Endothelial cell of umbilical vein (primary cell): ENCODE measurements at regions not wholly inside any gene's neighbourhood (a gene's known extent, or its start where the extent isn't known, plus 50 kb on each side); places are given as distances from the start of the nearest gene placed in this dataset. TPM values are rescaled to one million over a fixed set of nuclear protein-coding genes. Genes with fewer than 3 reads are reported as not detected.

Source experiments
- BruUV-seq: library from RNA; stranded (reverse); fragments of 400-500 nt; replicated peaks from 2 replicates; lab custom pipeline; 2021; lab: Mats Ljungman, UMichigan
- CTCF ChIA-PET: fragments of 300-600, 350-600 bp; sonication (Branson Sonifier 250); formaldehyde crosslinking; loops from one replicate; lab custom pipeline; 2021; ENCODE audit warnings: antibody characterized with exemption, inconsistent platforms; lab: Charles Lee
- POLR2A ChIA-PET: fragments of 300-600, 350-600 bp; sonication (Branson Sonifier 250); formaldehyde crosslinking; loops from one replicate; lab custom pipeline; 2021; ENCODE audit warnings: antibody characterized with exemption, inconsistent platforms; lab: Charles Lee
- DNase-seq: peaks from one replicate; pipeline ENCODE4 v3.0.0-alpha.2; 2011; ENCODE audit warnings: low read depth, low spot score
- FAIRE-seq: peaks from 2 replicates; lab custom pipeline; 2011; peaks lifted over from hg19 to GRCh38; lab: Jason Lieb, UNC
- H2AFZ ChIP-seq: 2 replicates; pipeline ENCODE4 v1.6.0; 2012; ENCODE audit warnings: low read depth, low read length, control low read depth, inconsistent platforms
- H3K27ac ChIP-seq: 2 replicates; pipeline ENCODE4 v1.5.1; 2011; ENCODE audit warnings: low read depth, mild to moderate bottlenecking, control low read depth, low read length, moderate library complexity; ENCODE audit not compliant: insufficient read depth
- H3K27me3 ChIP-seq, 2 experiments: 2 replicates each; pipeline versions ENCODE4 v1.6.0 to v1.6.1; 2011; ENCODE audit warnings: low read length in 2 of 2, mixed read lengths in 1 of 2; ENCODE audit not compliant: control insufficient read depth in 2 of 2, insufficient read depth in 2 of 2
- H3K36me3 ChIP-seq, 2 experiments: 2 replicates in 1 of 2; 3 replicates in 1 of 2; pipeline ENCODE4 v1.5.1; 2011; ENCODE audit warnings: low read length in 2 of 2, mild to moderate bottlenecking in 1 of 2, moderate library complexity in 1 of 2; ENCODE audit not compliant: control insufficient read depth in 2 of 2, insufficient read depth in 2 of 2; ENCODE audit errors: extremely low read depth in 1 of 2
- H3K4me1 ChIP-seq: 3 replicates; pipeline ENCODE4 v1.5.1; 2011; ENCODE audit warnings: mild to moderate bottlenecking, low read length; ENCODE audit not compliant: control insufficient read depth, insufficient read depth; ENCODE audit errors: extremely low read depth
- H3K4me2 ChIP-seq: 2 replicates; pipeline ENCODE4 v1.6.1; 2011; ENCODE audit warnings: low read length, control low read depth, mixed read lengths; ENCODE audit not compliant: insufficient read depth
- H3K4me3 ChIP-seq, 3 experiments: fragments of 200-600 bp in 1 of 3; sonication (generic), shearing (Covaris generic) in 1 of 3; replicated peaks in 1 of 3; 2 replicates each; pipeline ENCODE4 v1.5.1; 2011 to 2016; ENCODE audit warnings: control low read depth in 3 of 3, low read length in 3 of 3, mild to moderate bottlenecking in 2 of 3, inconsistent platforms in 1 of 3, low read depth in 1 of 3, moderate library complexity in 1 of 3; ENCODE audit not compliant: insufficient read depth in 1 of 3
- H3K79me2 ChIP-seq: 2 replicates; pipeline ENCODE4 v1.6.0; 2012; ENCODE audit warnings: low read length, inconsistent platforms; ENCODE audit not compliant: control insufficient read depth, insufficient read depth
- H3K9ac ChIP-seq: replicated peaks from 2 replicates; pipeline ENCODE3; 2011; ENCODE audit warnings: low read length, control low read depth; ENCODE audit not compliant: insufficient read depth; ENCODE audit errors: extremely low read depth
- H3K9me1 ChIP-seq: replicated peaks from 3 replicates; pipeline ENCODE4 v1.6.0; 2011; ENCODE audit warnings: mild to moderate bottlenecking, low read length; ENCODE audit not compliant: control insufficient read depth, insufficient read depth; ENCODE audit errors: extremely low read depth
- H3K9me3 ChIP-seq: replicated peaks from 2 replicates; pipeline ENCODE4 v1.5.1; 2012; ENCODE audit warnings: low read length, inconsistent platforms; ENCODE audit not compliant: control insufficient read depth, insufficient read depth
- H4K20me1 ChIP-seq: replicated peaks from 2 replicates; pipeline ENCODE3; 2011; ENCODE audit warnings: mild to moderate bottlenecking, low read length; ENCODE audit not compliant: control insufficient read depth, insufficient read depth; ENCODE audit errors: extremely low read depth
- EZH2 ChIP-seq: IDR thresholded peaks from 2 replicates; pipeline ENCODE4 v1.6.1; 2012; ENCODE audit warnings: borderline replicate concordance, low read depth, mild to moderate bottlenecking, moderate library complexity, low read length, inconsistent platforms; ENCODE audit not compliant: severe bottlenecking
- FOS ChIP-seq: IDR thresholded peaks from 2 replicates; pipeline ENCODE4 v1.6.1; 2011; ENCODE audit warnings: mild to moderate bottlenecking, low read length, moderate library complexity, borderline replicate concordance; ENCODE audit not compliant: insufficient read depth
- GATA2 ChIP-seq: IDR thresholded peaks from 2 replicates; pipeline ENCODE4 v1.7.0; 2011; ENCODE audit warnings: low read depth, mild to moderate bottlenecking, moderate library complexity, mixed read lengths, low read length; ENCODE audit not compliant: insufficient read length, insufficient read depth
- JUN ChIP-seq: IDR thresholded peaks from 2 replicates; pipeline ENCODE4 v1.6.1; 2011; ENCODE audit warnings: borderline replicate concordance, low read depth; ENCODE audit not compliant: insufficient read length, insufficient read depth
- MAX ChIP-seq: IDR thresholded peaks from 2 replicates; pipeline ENCODE4 v1.6.1; 2011; ENCODE audit not compliant: insufficient read depth, insufficient read length
- MYC ChIP-seq: IDR thresholded peaks from one replicate; pipeline ENCODE4 v1.6.1; 2011; ENCODE audit warnings: mild to moderate bottlenecking, low read depth, low read length
- POLR2A ChIP-seq: IDR thresholded peaks from 2 replicates; pipeline ENCODE4 v1.6.1; 2012; ENCODE audit warnings: low read depth, mild to moderate bottlenecking, control low read depth, low read length
- POLR2AphosphoS5 ChIP-seq: IDR thresholded peaks from 2 replicates; pipeline ENCODE4 v1.6.1; 2012; ENCODE audit warnings: low read depth, mild to moderate bottlenecking, control low read depth, low read length, moderate library complexity; ENCODE audit not compliant: insufficient read depth
- dilution Hi-C: fragments of 300-500 bp; cut with MboI; formaldehyde crosslinking; loops from one replicate; pipeline ENCODE4 v1.15.0; 2019; ENCODE audit warnings: low sequenced_read_pairs; ENCODE audit not compliant: extremely low pct_ligation_motif_present
- intact Hi-C: fragments of 100-400 bp; cut with micrococcal nuclease; formaldehyde crosslinking; loops from one replicate; pipeline ENCODE4 v1.10.0; 2022
- small RNA-seq: library from RNA; depleted of rRNA; stranded (forward); fragments of <200 nt; gene quantifications from one replicate; pipeline ENCODE3, GENCODE V24; 2012; ENCODE audit warnings: low replicate concordance, low read depth; ENCODE audit not compliant: insufficient read depth, insufficient read length
- TF ChIP-seq, protein P1 (sequence below), 2 donors: IDR thresholded peaks; 1 replicate in 1 of 2; 2 replicates in 1 of 2; pipeline ENCODE4 v1.5.1; 2011; ENCODE audit warnings: low read length in 2 of 2, mild to moderate bottlenecking in 2 of 2, moderate library complexity in 2 of 2, control low read depth in 1 of 2, inconsistent platforms in 1 of 2, low read depth in 1 of 2; ENCODE audit not compliant: insufficient read depth in 1 of 2; ENCODE audit errors: extremely low read depth in 1 of 2

GRCh38 chr1:57474137-57474750 is 50.4 kb upstream of the DAB1 start:
- DNase-seq = no peak
- TF ChIP-seq POLR2A = no peak
- TF ChIP-seq FOS = no peak
- no peak for TF ChIP-seq MAX
- no peak for TF ChIP-seq POLR2AphosphoS5
- no peak for TF ChIP-seq EZH2
- TF ChIP-seq MYC = no peak
- no peak for TF ChIP-seq JUN
- TF ChIP-seq, protein P1, sequence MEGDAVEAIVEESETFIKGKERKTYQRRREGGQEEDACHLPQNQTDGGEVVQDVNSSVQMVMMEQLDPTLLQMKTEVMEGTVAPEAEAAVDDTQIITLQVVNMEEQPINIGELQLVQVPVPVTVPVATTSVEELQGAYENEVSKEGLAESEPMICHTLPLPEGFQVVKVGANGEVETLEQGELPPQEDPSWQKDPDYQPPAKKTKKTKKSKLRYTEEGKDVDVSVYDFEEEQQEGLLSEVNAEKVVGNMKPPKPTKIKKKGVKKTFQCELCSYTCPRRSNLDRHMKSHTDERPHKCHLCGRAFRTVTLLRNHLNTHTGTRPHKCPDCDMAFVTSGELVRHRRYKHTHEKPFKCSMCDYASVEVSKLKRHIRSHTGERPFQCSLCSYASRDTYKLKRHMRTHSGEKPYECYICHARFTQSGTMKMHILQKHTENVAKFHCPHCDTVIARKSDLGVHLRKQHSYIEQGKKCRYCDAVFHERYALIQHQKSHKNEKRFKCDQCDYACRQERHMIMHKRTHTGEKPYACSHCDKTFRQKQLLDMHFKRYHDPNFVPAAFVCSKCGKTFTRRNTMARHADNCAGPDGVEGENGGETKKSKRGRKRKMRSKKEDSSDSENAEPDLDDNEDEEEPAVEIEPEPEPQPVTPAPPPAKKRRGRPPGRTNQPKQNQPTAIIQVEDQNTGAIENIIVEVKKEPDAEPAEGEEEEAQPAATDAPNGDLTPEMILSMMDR (IDR thresholded peaks at IDR 0.05; ENCODE audit: extremely low read depth in 1 of 2, insufficient read depth in 1 of 2, low read depth in 1 of 2, low read length in 2 of 2) = no peak
- no peak for TF ChIP-seq GATA2
- ChIA-PET CTCF (no interaction called here), POLR2A (no interaction called here)
- no peaks in the 10 kb centered on the region for H3K9me3 ChIP-seq
- no peak overlapping the region for H3K4me2 ChIP-seq
- H3K9me1 ChIP-seq = no peaks in the 10 kb centered on the region
- H3K9ac ChIP-seq = no peak overlapping the region
- no peak overlapping the region for H3K4me3 ChIP-seq
- no peaks in the 10 kb centered on the region for H3K27me3 ChIP-seq
- BruUV-seq = no TSS peak
- FAIRE-seq = no peak
- no peaks in the 10 kb centered on the region for H4K20me1 ChIP-seq
- dilution Hi-C loops (no loop called here), intact Hi-C loops (no loop called here)
- no peak overlapping the region for H3K27ac ChIP-seq
- no peaks in the 10 kb centered on the region for H3K36me3 ChIP-seq
- no peaks in the 10 kb centered on the region for H3K4me1 ChIP-seq
- no peaks in the 10 kb centered on the region for H3K79me2 ChIP-seq
- no peak overlapping the region for H2AFZ ChIP-seq

Small RNA genes lying in the stretch of these regions (small RNA-seq; reads per million reads assigned to genes)
- not detected for gene AL445193.1
